Neural cell (in vitro differentiated cells): ENCODE measurements at regions not wholly inside any gene's neighbourhood (a gene's known extent, or its start where the extent isn't known, plus 50 kb on each side); places are given as distances from the start of the nearest gene placed in this dataset.

Experiments used
- H2AFZ ChIP-seq: fragments of 200-600, 300-800 bp; sonication (generic), shearing (Covaris generic); 2 replicates; pipeline ENCODE4 v1.6.0; 2014; ENCODE audit warnings: low read depth, mild to moderate bottlenecking, antibody characterized with exemption, low read length, moderate library complexity
- H3F3A ChIP-seq: fragments of 200-600 bp; shearing (Covaris generic); 2 replicates; pipeline ENCODE4 v1.6.1; 2016; ENCODE audit warnings: mild to moderate bottlenecking, moderate library complexity, mixed read lengths, antibody characterized with exemption, low read length; ENCODE audit not compliant: insufficient read depth, poor library complexity, severe bottlenecking
- H3K27ac ChIP-seq: fragments of 200-600, 300-800 bp; sonication (generic), shearing (Covaris generic); 2 replicates; pipeline ENCODE4 v1.5.1; 2014; ENCODE audit warnings: mild to moderate bottlenecking, low read length, moderate library complexity
- H3K27me3 ChIP-seq: fragments of 300-800, 200-600 bp; sonication (generic), shearing (Covaris generic); 2 replicates; pipeline ENCODE4 v1.6.0; 2014; ENCODE audit warnings: mild to moderate bottlenecking, low read depth, low read length, moderate library complexity; ENCODE audit not compliant: insufficient read depth
- H3K36me3 ChIP-seq: fragments of 300-800, 200-600 bp; sonication (generic), shearing (Covaris generic); 2 replicates; pipeline ENCODE4 v1.5.1; 2014; ENCODE audit warnings: mild to moderate bottlenecking, antibody characterized with exemption, low read length, moderate library complexity; ENCODE audit not compliant: insufficient read depth
- H3K4me2 ChIP-seq: fragments of 300-800, 200-600 bp; sonication (generic), shearing (Covaris generic); 2 replicates; pipeline ENCODE4 v1.6.0; 2014; ENCODE audit warnings: mild to moderate bottlenecking, low read length
- H3K4me3 ChIP-seq: fragments of 300-800, 200-600 bp; sonication (generic), shearing (Covaris generic); 2 replicates; pipeline ENCODE4 v1.5.1; 2014; ENCODE audit warnings: mild to moderate bottlenecking, low read length, moderate library complexity
- H3K79me2 ChIP-seq: fragments of 200-600 bp; shearing (Covaris generic); replicated peaks from 2 replicates; pipeline ENCODE4 v1.6.0; 2014; ENCODE audit warnings: mild to moderate bottlenecking, low read length, moderate library complexity; ENCODE audit not compliant: insufficient read depth
- H3K9ac ChIP-seq: fragments of 300-800, 200-600 bp; sonication (generic), shearing (Covaris generic); 2 replicates; pipeline ENCODE4 v1.6.1; 2016; ENCODE audit warnings: mild to moderate bottlenecking, low read length, mixed read lengths
- H3K9me2 ChIP-seq: fragments of 200-600 bp; shearing (Covaris generic); 2 replicates; pipeline ENCODE4 v1.6.1; 2016; ENCODE audit warnings: mild to moderate bottlenecking, low read length, mixed read lengths; ENCODE audit not compliant: insufficient read depth
- H3K9me3 ChIP-seq: fragments of 200-600, 300-800 bp; sonication (generic), shearing (Covaris generic); 2 replicates; pipeline ENCODE4 v1.6.1; 2016; ENCODE audit warnings: mild to moderate bottlenecking, mixed run types, low read length, moderate library complexity, mixed read lengths
- H4K20me1 ChIP-seq: fragments of 200-600 bp; shearing (Covaris generic); 2 replicates; pipeline ENCODE4 v1.6.1; 2016; ENCODE audit warnings: mild to moderate bottlenecking, mixed run types; ENCODE audit not compliant: insufficient read depth
- CTCF ChIP-seq: fragments of 450-650 bp; IDR thresholded peaks from 2 replicates; pipeline ENCODE4 v1.5.1; 2014; ENCODE audit warnings: antibody characterized with exemption, mild to moderate bottlenecking, moderate library complexity; ENCODE audit not compliant: poor library complexity, severe bottlenecking
- EP300 ChIP-seq: fragments of 450-650 bp; conservative IDR thresholded peaks from 2 replicates; pipeline ENCODE4 v1.6.1; 2014; ENCODE audit warnings: antibody characterized with exemption, mild to moderate bottlenecking, moderate library complexity; ENCODE audit not compliant: poor library complexity, severe bottlenecking
- EZH2 ChIP-seq: fragments of 200-600, 300-800 bp; shearing (Covaris generic), sonication (generic); IDR thresholded peaks from 2 replicates; pipeline ENCODE4 v1.6.1; 2014; ENCODE audit warnings: antibody characterized with exemption, low read length, borderline replicate concordance, mild to moderate bottlenecking; ENCODE audit not compliant: insufficient read depth, poor library complexity, severe bottlenecking
- MXI1 ChIP-seq: fragments of 450-650 bp; conservative IDR thresholded peaks from 2 replicates; pipeline ENCODE4 v1.6.1; 2014; ENCODE audit warnings: antibody characterized with exemption, mild to moderate bottlenecking; ENCODE audit not compliant: poor library complexity, severe bottlenecking
- POLR2AphosphoS5 ChIP-seq: IDR thresholded peaks from 2 replicates; pipeline ENCODE4 v1.6.1; 2012
- RAD21 ChIP-seq: fragments of 450-650 bp; conservative IDR thresholded peaks from 2 replicates; pipeline ENCODE4 v1.6.1; 2014; ENCODE audit warnings: antibody characterized with exemption, mild to moderate bottlenecking, moderate library complexity
- SMC3 ChIP-seq: fragments of 450-650 bp; conservative IDR thresholded peaks from 2 replicates; pipeline ENCODE4 v1.6.1; 2014; ENCODE audit warnings: antibody characterized with exemption, mild to moderate bottlenecking, moderate library complexity; ENCODE audit not compliant: poor library complexity
- TAF1 ChIP-seq: IDR thresholded peaks from 2 replicates; pipeline ENCODE4 v1.6.1; 2012; ENCODE audit warnings: low read depth
- TF ChIP-seq, protein P1 (sequence below): IDR thresholded peaks from 2 replicates; pipeline ENCODE4 v1.6.1; 2012; ENCODE audit warnings: borderline replicate concordance

DNA sequence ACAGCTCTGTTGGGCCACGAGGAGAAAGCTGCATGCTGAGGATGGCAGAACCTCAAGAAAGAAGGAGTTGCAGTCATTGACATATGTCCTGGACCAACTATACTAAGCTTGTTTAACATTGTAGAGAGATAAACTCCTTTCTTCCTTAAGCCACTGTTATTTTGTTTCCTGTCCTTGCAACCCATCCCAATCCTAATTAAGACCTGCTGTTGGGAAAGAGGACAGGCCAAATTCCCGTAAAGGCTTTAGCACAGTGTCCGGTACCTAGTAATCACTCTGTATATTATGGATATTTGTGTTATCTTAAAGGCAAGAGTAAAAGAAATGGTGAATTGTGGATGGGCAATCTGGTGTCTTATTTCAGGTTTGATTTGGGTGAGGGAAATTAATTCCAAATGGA is 53.5 kb upstream of the WSCD2 start:
- no peak overlapping the region for H3K4me2 ChIP-seq
- no peaks in the 10 kb centered on the region for H3K27me3 ChIP-seq
- H3K9me2 ChIP-seq = no peaks in the 10 kb centered on the region
- no peak overlapping the region for H3K4me3 ChIP-seq
- no peak overlapping the region for H3K9ac ChIP-seq
- H3K36me3 ChIP-seq = no peaks in the 10 kb centered on the region
- H3K9me3 ChIP-seq = no peaks in the 10 kb centered on the region
- H4K20me1 ChIP-seq = no peaks in the 10 kb centered on the region
- no peak overlapping the region for H2AFZ ChIP-seq
- H3K27ac ChIP-seq = no peak overlapping the region
- no peaks in the 10 kb centered on the region for H3F3A ChIP-seq
- TF ChIP-seq TAF1 = no peak
- no peak for TF ChIP-seq CTCF
- TF ChIP-seq RAD21 = no peak
- no peak for TF ChIP-seq SMC3
- no peak for TF ChIP-seq POLR2AphosphoS5
- TF ChIP-seq, protein P1, sequence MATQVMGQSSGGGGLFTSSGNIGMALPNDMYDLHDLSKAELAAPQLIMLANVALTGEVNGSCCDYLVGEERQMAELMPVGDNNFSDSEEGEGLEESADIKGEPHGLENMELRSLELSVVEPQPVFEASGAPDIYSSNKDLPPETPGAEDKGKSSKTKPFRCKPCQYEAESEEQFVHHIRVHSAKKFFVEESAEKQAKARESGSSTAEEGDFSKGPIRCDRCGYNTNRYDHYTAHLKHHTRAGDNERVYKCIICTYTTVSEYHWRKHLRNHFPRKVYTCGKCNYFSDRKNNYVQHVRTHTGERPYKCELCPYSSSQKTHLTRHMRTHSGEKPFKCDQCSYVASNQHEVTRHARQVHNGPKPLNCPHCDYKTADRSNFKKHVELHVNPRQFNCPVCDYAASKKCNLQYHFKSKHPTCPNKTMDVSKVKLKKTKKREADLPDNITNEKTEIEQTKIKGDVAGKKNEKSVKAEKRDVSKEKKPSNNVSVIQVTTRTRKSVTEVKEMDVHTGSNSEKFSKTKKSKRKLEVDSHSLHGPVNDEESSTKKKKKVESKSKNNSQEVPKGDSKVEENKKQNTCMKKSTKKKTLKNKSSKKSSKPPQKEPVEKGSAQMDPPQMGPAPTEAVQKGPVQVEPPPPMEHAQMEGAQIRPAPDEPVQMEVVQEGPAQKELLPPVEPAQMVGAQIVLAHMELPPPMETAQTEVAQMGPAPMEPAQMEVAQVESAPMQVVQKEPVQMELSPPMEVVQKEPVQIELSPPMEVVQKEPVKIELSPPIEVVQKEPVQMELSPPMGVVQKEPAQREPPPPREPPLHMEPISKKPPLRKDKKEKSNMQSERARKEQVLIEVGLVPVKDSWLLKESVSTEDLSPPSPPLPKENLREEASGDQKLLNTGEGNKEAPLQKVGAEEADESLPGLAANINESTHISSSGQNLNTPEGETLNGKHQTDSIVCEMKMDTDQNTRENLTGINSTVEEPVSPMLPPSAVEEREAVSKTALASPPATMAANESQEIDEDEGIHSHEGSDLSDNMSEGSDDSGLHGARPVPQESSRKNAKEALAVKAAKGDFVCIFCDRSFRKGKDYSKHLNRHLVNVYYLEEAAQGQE = no peak
- no peak for TF ChIP-seq EZH2
- no peak for TF ChIP-seq EP300
- TF ChIP-seq MXI1 = no peak
- H3K79me2 ChIP-seq = no peaks in the 10 kb centered on the region

GRCh38 chr12:108076556-108076955 is 52.5 kb upstream of the WSCD2 start:
- Histone ChIP-seq H4K20me1 (no peaks in the 10 kb centered on the region), H3K27ac (no peak overlapping the region)
- TF ChIP-seq TAF1 (no peak), EP300 (no peak), EZH2 (no peak), SMC3 (no peak), MXI1 (no peak), CTCF (no peak), RAD21 (no peak), POLR2AphosphoS5 (no peak)
- TF ChIP-seq, protein P1 = no peak

More at GRCh38 chr12:108076556-108076955, 52.5 kb upstream of the WSCD2 start:
- Histone ChIP-seq H3K4me2 (no peak overlapping the region), H3K27me3 (no peaks in the 10 kb centered on the region), H2AFZ (no peak overlapping the region), H3K9me3 (no peaks in the 10 kb centered on the region), H3K9me2 (no peaks in the 10 kb centered on the region), H3K79me2 (no peaks in the 10 kb centered on the region), H3K4me3 (no peak overlapping the region), H3F3A (no peaks in the 10 kb centered on the region), H3K9ac (no peak overlapping the region), H3K36me3 (no peaks in the 10 kb centered on the region)
